ENCODE measurements at regions not wholly inside any gene's neighbourhood (a gene's known extent, or its start where the extent isn't known, plus 50 kb on each side); places are given as distances from the start of the nearest gene placed in this dataset.

DNA sequence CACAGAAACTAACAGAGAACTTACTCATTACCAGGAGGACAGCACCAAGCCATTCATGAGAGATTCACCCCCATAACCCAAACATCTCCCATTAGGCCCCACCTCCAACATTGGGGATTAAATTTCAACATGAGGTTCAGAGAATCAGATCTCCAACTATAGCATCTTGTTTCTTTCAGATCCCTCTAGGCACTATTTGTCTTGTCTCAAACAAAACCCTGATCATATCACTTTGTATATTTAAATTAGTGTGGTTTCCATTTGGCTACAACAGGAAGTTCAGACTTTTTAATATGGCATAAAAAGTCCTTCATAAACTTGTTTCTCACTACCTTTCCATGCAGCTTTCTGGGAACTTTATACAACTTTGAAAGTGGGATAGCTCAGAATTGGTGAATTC, 699.0 kb upstream of the MIR17HG start:
- TF ChIP-seq, protein P1, sequence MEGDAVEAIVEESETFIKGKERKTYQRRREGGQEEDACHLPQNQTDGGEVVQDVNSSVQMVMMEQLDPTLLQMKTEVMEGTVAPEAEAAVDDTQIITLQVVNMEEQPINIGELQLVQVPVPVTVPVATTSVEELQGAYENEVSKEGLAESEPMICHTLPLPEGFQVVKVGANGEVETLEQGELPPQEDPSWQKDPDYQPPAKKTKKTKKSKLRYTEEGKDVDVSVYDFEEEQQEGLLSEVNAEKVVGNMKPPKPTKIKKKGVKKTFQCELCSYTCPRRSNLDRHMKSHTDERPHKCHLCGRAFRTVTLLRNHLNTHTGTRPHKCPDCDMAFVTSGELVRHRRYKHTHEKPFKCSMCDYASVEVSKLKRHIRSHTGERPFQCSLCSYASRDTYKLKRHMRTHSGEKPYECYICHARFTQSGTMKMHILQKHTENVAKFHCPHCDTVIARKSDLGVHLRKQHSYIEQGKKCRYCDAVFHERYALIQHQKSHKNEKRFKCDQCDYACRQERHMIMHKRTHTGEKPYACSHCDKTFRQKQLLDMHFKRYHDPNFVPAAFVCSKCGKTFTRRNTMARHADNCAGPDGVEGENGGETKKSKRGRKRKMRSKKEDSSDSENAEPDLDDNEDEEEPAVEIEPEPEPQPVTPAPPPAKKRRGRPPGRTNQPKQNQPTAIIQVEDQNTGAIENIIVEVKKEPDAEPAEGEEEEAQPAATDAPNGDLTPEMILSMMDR (IDR thresholded peaks at IDR 0.05), result no peak
- TF ChIP-seq POLR2A (IDR thresholded peaks at IDR 0.05), result no peak
- TF ChIP-seq POLR2AphosphoS5 (IDR thresholded peaks at IDR 0.05; ENCODE audit: insufficient read depth in 1 of 2, low read depth in 1 of 2), result no peak

All from vagina (tissue), 2 donors.